OCI-LY7 (cell line): ENCODE measurements at regions not wholly inside any gene's neighbourhood (a gene's known extent, or its start where the extent isn't known, plus 50 kb on each side); places are given as distances from the start of the nearest gene placed in this dataset.

Source experiments
- BruUV-seq: library from RNA; stranded (reverse); fragments of 400-500 nt; replicated peaks from 2 replicates; lab custom pipeline; 2021; lab: Mats Ljungman, UMichigan
- CTCF ChIA-PET: fragments of 300-600 bp; sonication (Branson Sonifier 250); formaldehyde crosslinking; loops from one replicate; lab custom pipeline; 2022; ENCODE audit warnings: antibody characterized with exemption; ENCODE audit not compliant: unreplicated experiment; lab: Charles Lee
- POLR2A ChIA-PET: fragments of 300-600 bp; sonication (Branson Sonifier 250); formaldehyde crosslinking; loops from one replicate; lab custom pipeline; 2022; ENCODE audit warnings: antibody characterized with exemption; lab: Charles Lee
- DNase-seq: peaks from one replicate; pipeline ENCODE4 v3.0.0-alpha.2; 2015; ENCODE audit warnings: low spot score
- H2AFZ ChIP-seq: fragments of 200-600 bp; sonication (generic), shearing (Covaris generic); 2 replicates; pipeline ENCODE4 v1.6.1; 2014; ENCODE audit warnings: mild to moderate bottlenecking, antibody characterized with exemption, low read length, moderate library complexity
- H3K27ac ChIP-seq: fragments of 200-600 bp; sonication (generic); 2 replicates; pipeline ENCODE4 v1.5.1; 2014; ENCODE audit warnings: mixed run types, low read depth, mild to moderate bottlenecking, moderate library complexity, low read length, inconsistent platforms; ENCODE audit not compliant: poor library complexity, severe bottlenecking
- H3K36me3 ChIP-seq: fragments of 200-600 bp; sonication (generic); 2 replicates; pipeline ENCODE4 v1.6.1; 2014; ENCODE audit warnings: mild to moderate bottlenecking, antibody characterized with exemption, low read length, moderate library complexity, mixed read lengths; ENCODE audit not compliant: insufficient read depth
- H3K4me1 ChIP-seq: fragments of 200-600 bp; sonication (generic); 2 replicates; pipeline ENCODE4 v1.5.1; 2014; ENCODE audit warnings: mild to moderate bottlenecking, low read length; ENCODE audit not compliant: insufficient read depth, poor library complexity, severe bottlenecking
- H3K4me2 ChIP-seq: fragments of 200-600 bp; sonication (generic); 2 replicates; pipeline ENCODE4 v1.6.1; 2014; ENCODE audit warnings: mild to moderate bottlenecking, low read length
- H3K4me3 ChIP-seq: fragments of 200-600 bp; sonication (generic); 2 replicates; pipeline ENCODE4 v1.5.1; 2014; ENCODE audit warnings: mild to moderate bottlenecking, low read depth, low read length; ENCODE audit not compliant: poor library complexity, severe bottlenecking
- H3K79me2 ChIP-seq: fragments of 200-600 bp; sonication (generic); 2 replicates; pipeline ENCODE4 v1.6.1; 2016; ENCODE audit warnings: low read depth, mild to moderate bottlenecking, low read length, moderate library complexity, mixed read lengths; ENCODE audit not compliant: insufficient read depth
- H3K9me2 ChIP-seq: fragments of 200-600 bp; sonication (generic); 2 replicates; pipeline ENCODE4 v1.6.1; 2016; ENCODE audit warnings: mild to moderate bottlenecking, low read length, mixed read lengths; ENCODE audit not compliant: insufficient read depth
- H3K9me3 ChIP-seq: fragments of 200-600 bp; sonication (generic); 2 replicates; pipeline ENCODE4 v1.6.1; 2014; ENCODE audit warnings: mild to moderate bottlenecking, mixed run types, low read length, mixed read lengths
- H4K20me1 ChIP-seq: fragments of 200-600 bp; sonication (generic); 2 replicates; pipeline ENCODE4 v1.6.1; 2014; ENCODE audit warnings: mild to moderate bottlenecking, antibody characterized with exemption, low read length, moderate library complexity, mixed read lengths; ENCODE audit not compliant: insufficient read depth
- CTCF ChIP-seq: fragments of 200-600 bp; sonication (generic); conservative IDR thresholded peaks from 2 replicates; pipeline ENCODE4 v1.5.1; 2014; ENCODE audit warnings: mild to moderate bottlenecking, antibody characterized with exemption, low read length, moderate library complexity, mixed read lengths
- EZH2phosphoT487 ChIP-seq: fragments of 200-600 bp; sonication (generic); IDR thresholded peaks from 2 replicates; pipeline ENCODE4 v1.6.1; 2018; ENCODE audit warnings: low read depth, borderline replicate concordance, mild to moderate bottlenecking, mixed run types, antibody characterized with exemption, low read length, moderate library complexity, mixed read lengths
- intact Hi-C: fragments of 100-400 bp; cut with micrococcal nuclease; formaldehyde crosslinking; loops from one replicate; pipeline ENCODE4 v1.10.0; 2022; ENCODE audit not compliant: unreplicated experiment

- Histone ChIP-seq H3K4me3 (no peak overlapping the region), H3K36me3 (no peaks in the 10 kb centered on the region), H3K4me1 (no peaks in the 10 kb centered on the region), H3K9me3 (no peaks in the 10 kb centered on the region), H2AFZ (no peak overlapping the region), H4K20me1 (no peaks in the 10 kb centered on the region), H3K27ac (no peak overlapping the region), H3K9me2 (no peaks in the 10 kb centered on the region), H3K4me2 (no peak overlapping the region), H3K79me2 (no peaks in the 10 kb centered on the region)
- TF ChIP-seq EZH2phosphoT487 = no peak
- TF ChIP-seq CTCF = no peak
- POLR2A ChIA-PET = interaction anchor here (0.6 kb wide), 1 partner anchor 1260 kb away, joined by 4 read pairs; no protein-coding TSS in a partner anchor
- intact Hi-C loops = no loop called here
- no TSS peak for BruUV-seq
- DNase-seq = no peak
- CTCF ChIA-PET = no interaction called here
Observed at GRCh38 chr5:34525761-34526160, 130.4 kb upstream of the RAI14 start.

GRCh38 chr5:34526682-34527305, 129.3 kb upstream of the RAI14 start:
- no peak overlapping the region for H3K27ac ChIP-seq
- H3K4me2 ChIP-seq = no peak overlapping the region
- H3K36me3 ChIP-seq = no peaks in the 10 kb centered on the region
- TF ChIP-seq EZH2phosphoT487 (no peak), CTCF (no peak)
- no peak overlapping the region for H3K4me3 ChIP-seq
- no peak overlapping the region for H2AFZ ChIP-seq
- no peaks in the 10 kb centered on the region for H3K4me1 ChIP-seq
- no peaks in the 10 kb centered on the region for H3K9me3 ChIP-seq
- CTCF ChIA-PET = no interaction called here
- H4K20me1 ChIP-seq = no peaks in the 10 kb centered on the region
- H3K9me2 ChIP-seq = no peaks in the 10 kb centered on the region
- no peak for DNase-seq
- intact Hi-C loops = no loop called here
- no peaks in the 10 kb centered on the region for H3K79me2 ChIP-seq
- BruUV-seq = no TSS peak
- POLR2A ChIA-PET = no interaction called here

- H4K20me1 ChIP-seq = no peaks in the 10 kb centered on the region
- BruUV-seq = no TSS peak
- DNase-seq = no peak
- CTCF ChIA-PET = no interaction called here
- H3K27ac ChIP-seq = no peak overlapping the region
- no peak overlapping the region for H2AFZ ChIP-seq
- no peak overlapping the region for H3K4me2 ChIP-seq
- intact Hi-C loops = no loop called here
- TF ChIP-seq EZH2phosphoT487 = no peak
- no peak for TF ChIP-seq CTCF
- POLR2A ChIA-PET = interaction anchor here (0.6 to 0.8 kb wide), 3 partner anchors 12 to 187 kb away, joined by 4 to 6 read pairs (median 4); no protein-coding TSS in a partner anchor
- no peaks in the 10 kb centered on the region for H3K9me3 ChIP-seq
- H3K4me3 ChIP-seq = no peak overlapping the region
- H3K4me1 ChIP-seq = no peaks in the 10 kb centered on the region
- no peaks in the 10 kb centered on the region for H3K9me2 ChIP-seq
- no peaks in the 10 kb centered on the region for H3K79me2 ChIP-seq
- H3K36me3 ChIP-seq = no peaks in the 10 kb centered on the region
Observed at GRCh38 chr5:34529581-34530331, 126.4 kb upstream of the RAI14 start.
